Motor neuron (in vitro differentiated cells): ENCODE measurements at regions not wholly inside any gene's neighbourhood (a gene's known extent, or its start where the extent isn't known, plus 50 kb on each side); places are given as distances from the start of the nearest gene placed in this dataset.
A peak's percentile ranks its signal among the peaks of the same experiment; 100 is the strongest.

Experiments used
- ATAC-seq, 8 experiments: fragments of 200-7000 bp; cut with Tn5 transposase; replicated peaks in 6 of 8; 2 replicates each; pipeline ENCODE4 v1.8.0; 2021; ENCODE audit warnings: mild to moderate bottlenecking in 8 of 8, moderate library complexity in 8 of 8
- H3K27ac ChIP-seq, 2 donors: fragments of 250-450 bp; sonication (Bioruptor Pico); 2 replicates each; pipeline ENCODE4 v1.9.0; 2021; ENCODE audit warnings: antibody characterized with exemption in 2 of 2, mild to moderate bottlenecking in 2 of 2, moderate library complexity in 1 of 2
- H3K4me1 ChIP-seq, 2 donors: fragments of 250-450 bp; sonication (Bioruptor Pico); replicated peaks in 1 of 2; 2 replicates each; pipeline ENCODE4 v1.6.1; 2021; ENCODE audit warnings: antibody characterized with exemption in 2 of 2, mild to moderate bottlenecking in 2 of 2, moderate library complexity in 1 of 2
- H3K4me3 ChIP-seq, 5 donors: fragments of 250-450 bp; sonication (Bioruptor Pico); 2 replicates each; pipeline ENCODE4 v1.9.0; 2021; ENCODE audit warnings: antibody characterized with exemption in 5 of 5, mild to moderate bottlenecking in 5 of 5, moderate library complexity in 4 of 5
- WGBS, 10 experiments: fragments of 450-650 bp; shearing (Covaris generic); methylation state at CpG; one replicate each; pipeline ENCODE4 v1.0.0; 2022; 5-methylcytosine and 5-hydroxymethylcytosine counted together
- in situ Hi-C, 9 experiments: fragments of 400-800 bp; cut with MboI; loops; one replicate each; pipeline ENCODE4 v1.15.0; 2021; ENCODE audit warnings: low sequenced_read_pairs in 9 of 9, low pct_unique_long_range_greater_than_20kb in 2 of 9; ENCODE audit not compliant: unreplicated experiment in 9 of 9

DNA sequence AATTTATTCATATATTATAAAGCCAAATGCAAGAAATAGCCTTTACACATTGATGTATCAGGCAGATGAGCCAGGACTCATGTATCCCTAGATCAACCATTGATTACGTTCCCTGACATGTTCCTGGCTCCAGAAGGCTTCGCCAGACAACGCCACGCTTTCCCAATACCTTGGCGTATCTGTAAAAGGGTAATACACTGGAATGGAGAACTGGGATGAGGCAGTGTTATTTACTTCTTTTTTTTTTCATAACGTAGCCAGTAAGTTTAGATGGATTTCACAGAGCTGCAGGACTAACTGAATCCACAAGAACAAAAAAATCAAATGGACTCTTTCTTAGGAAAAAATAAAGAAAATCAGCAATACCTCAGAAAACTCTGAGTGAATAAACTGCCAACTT lies 588.1 kb upstream of the SEMA3D start:
- WGBS, 10 experiments = 48 to 100% (median 83%) methylated on average over 1 to 6 of the region's 6 CpGs
- Histone ChIP-seq H3K4me1 (peaks cover 0 to 3% of the 10 kb centered on the region in 2 donors), H3K27ac (no peak overlapping the region), H3K4me3 (no peak overlapping the region)
- in situ Hi-C loops = no loop called here
- ATAC-seq = no peak

DNA sequence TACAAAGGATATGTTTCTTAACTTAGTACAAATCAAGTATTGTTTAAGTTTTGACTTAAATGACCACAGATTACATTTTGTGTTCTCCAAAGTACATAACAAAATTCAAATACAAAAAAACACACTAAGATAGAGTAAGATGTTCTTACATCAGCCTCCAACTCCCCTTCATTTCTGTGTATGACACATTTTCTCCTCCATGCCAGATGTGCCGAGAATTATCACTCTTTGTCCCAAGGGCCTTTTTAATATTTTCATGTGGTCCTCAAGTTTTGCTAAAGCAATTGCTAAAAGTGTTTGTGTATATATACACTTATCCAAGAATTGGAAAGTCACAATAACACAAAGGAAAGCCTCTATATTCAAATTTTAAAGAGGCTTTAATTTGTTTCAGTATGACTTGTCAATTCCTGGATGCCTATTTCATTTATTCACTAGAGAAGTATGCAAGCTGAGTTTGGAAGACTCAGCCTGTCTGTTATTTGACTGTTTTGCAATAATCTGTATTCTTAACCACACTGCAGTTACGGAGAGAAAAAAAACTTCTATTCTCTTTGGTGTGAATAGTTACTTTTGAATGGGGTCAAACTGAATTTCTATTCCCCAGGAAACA lies 586.4 kb upstream of the SEMA3D start:
- peak in 4 of 8 experiments; percentile 25 to 86 (median 70) for ATAC-seq
- in situ Hi-C loops = no loop called here
- no peak overlapping the region for H3K4me3 ChIP-seq
- 0 to 83% (median 43%) methylated on average over 1 to 2 of the region's 2 CpGs; no CpG with 5 or more reads in 2 of the 10 experiments for WGBS, 10 experiments
- H3K4me1 ChIP-seq = peaks cover 0 to 3% of the 10 kb centered on the region in 2 donors
- H3K27ac ChIP-seq = no peak overlapping the region

DNA sequence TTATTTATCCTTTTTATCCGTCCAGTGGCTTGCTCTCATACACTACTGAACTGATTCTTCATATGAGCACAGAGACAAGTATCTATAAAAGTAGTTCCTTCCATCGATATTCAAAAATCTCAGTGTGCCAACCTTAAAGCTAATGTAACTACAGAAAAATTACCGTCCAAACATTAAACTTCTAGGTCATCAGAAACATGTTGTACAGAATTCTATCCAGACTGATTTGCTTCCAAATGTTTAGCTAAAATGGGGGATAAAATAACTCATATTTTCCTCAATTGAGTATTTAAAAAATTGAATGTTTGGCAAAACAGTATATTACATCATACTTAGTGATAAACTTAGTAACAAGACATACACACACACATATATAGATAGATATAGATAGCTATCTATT lies 584.7 kb upstream of the SEMA3D start:
- Histone ChIP-seq H3K27ac (no peak overlapping the region), H3K4me3 (no peak overlapping the region), H3K4me1 (peaks cover 0 to 3% of the 10 kb centered on the region in 2 donors)
- 42 to 96% (median 77%) methylated on average over 1 to 3 of the region's 3 CpGs; no CpG with 5 or more reads in 1 of the 10 experiments for WGBS, 10 experiments
- in situ Hi-C loops = no loop called here
- ATAC-seq = no peak

DNA sequence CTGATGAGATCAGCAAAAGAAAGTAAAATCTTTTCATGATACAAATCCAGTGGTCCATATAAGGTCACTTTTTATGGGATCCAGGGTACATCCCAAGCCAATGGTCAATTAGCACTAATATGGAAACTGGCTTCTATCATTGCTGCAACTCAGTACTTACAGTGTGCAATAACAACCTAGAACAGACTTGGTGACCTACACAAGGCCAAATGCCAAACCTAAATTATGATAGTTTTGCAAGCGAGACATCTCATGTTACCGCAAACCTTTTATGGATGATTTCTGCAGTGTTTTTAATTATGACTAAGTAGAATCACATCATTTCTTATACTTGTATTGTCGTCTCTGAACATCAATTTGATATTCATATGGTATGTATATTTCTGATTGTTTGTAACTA lies 583.5 kb upstream of the SEMA3D start:
- 0 to 100% (median 77%) methylated on average over 1 to 3 of the region's 3 CpGs; no CpG with 5 or more reads in 1 of the 10 experiments for WGBS, 10 experiments
- Histone ChIP-seq H3K4me1 (peaks cover 0 to 3% of the 10 kb centered on the region in 2 donors), H3K27ac (no peak overlapping the region), H3K4me3 (no peak overlapping the region)
- ATAC-seq = peak in 1 of 8 experiments; percentile 17
- in situ Hi-C loops = no loop called here

DNA sequence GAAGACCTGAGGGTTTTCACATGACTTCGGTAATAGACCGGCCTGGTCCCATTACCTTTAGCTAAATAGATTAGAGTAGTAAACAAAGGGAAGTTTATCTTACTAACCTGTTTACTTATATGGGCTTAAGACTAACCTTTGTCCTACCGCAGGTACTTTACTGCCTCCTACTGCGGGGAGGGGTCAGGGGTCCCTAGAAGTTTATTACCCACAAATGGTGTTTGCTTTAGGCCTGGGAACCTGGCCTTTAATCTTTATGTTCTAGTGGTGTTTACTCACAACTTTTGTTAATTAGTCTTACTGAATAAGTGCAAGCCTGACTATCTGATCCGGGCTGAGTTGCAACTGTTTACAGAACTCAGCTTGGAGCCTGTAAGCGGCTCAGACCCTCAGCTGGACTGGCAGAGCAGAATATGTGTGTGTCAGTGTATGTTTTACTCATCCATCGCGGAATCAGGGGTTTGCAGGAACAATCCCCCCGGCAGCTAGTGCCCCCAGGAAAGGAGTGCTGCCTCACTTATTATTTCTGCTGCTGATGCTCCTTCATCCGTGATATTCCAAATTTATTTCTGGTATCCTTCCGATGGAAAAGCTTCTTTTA lies 578.9 kb upstream of the SEMA3D start:
- in situ Hi-C loops = no loop called here
- Histone ChIP-seq H3K27ac (no peak overlapping the region), H3K4me1 (no peaks in the 10 kb centered on the region), H3K4me3 (no peak overlapping the region)
- 0 to 92% (median 71%) methylated on average over 1 to 11 of the region's 11 CpGs for WGBS, 10 experiments
- ATAC-seq = no peak

DNA sequence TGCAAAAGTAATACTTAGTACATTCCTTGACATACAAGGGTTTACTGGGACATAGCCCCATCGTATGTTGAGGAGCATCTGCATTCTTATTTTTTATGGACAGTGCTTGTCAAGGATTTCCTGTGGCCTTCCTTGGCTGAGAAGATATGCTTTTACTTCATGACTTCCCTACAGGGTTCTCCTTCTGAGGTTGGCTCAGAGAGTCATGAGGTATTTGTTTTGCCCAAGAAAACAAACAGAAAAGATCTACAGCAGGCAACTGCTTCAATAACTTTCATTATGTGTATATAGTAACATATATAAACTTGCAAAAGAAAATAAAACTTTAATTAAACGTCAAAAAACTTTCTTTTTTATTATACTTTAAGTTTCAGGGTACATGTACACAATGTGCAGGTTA lies 577.2 kb upstream of the SEMA3D start:
- no peaks in the 10 kb centered on the region for H3K4me1 ChIP-seq
- H3K27ac ChIP-seq = no peak overlapping the region
- in situ Hi-C loops = no loop called here
- 5 to 100% (median 50%) methylated on average over 1 to 2 of the region's 2 CpGs; no CpG with 5 or more reads in 1 of the 10 experiments for WGBS, 10 experiments
- no peak for ATAC-seq
- H3K4me3 ChIP-seq = no peak overlapping the region

DNA sequence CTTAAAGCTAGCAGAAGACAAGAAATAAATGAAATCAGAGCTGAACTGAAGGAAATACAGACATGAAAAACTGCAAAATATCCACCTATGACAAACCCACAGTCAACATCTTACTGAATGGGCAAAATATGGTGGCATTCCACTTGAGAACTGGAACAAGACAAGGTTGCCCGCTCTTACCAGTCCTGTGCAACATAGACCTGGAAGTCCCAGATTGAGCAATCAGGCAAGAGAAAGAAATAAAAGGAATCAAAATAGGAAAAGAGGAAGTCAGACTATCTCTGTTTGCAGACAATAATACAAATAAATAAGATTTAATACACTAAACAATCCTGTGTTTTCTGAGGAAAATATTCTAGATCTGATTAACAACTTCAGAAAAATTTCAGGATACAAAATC lies 570.5 kb upstream of the SEMA3D start:
- no peak overlapping the region for H3K27ac ChIP-seq
- H3K4me1 ChIP-seq = no peaks in the 10 kb centered on the region
- no peak overlapping the region for H3K4me3 ChIP-seq
- no peak for ATAC-seq
- in situ Hi-C loops = no loop called here
- WGBS, 10 experiments = 60 to 100% (median 86%) methylated on average over 1 of the region's 1 CpG; no CpG with 5 or more reads in 2 of the 10 experiments

DNA sequence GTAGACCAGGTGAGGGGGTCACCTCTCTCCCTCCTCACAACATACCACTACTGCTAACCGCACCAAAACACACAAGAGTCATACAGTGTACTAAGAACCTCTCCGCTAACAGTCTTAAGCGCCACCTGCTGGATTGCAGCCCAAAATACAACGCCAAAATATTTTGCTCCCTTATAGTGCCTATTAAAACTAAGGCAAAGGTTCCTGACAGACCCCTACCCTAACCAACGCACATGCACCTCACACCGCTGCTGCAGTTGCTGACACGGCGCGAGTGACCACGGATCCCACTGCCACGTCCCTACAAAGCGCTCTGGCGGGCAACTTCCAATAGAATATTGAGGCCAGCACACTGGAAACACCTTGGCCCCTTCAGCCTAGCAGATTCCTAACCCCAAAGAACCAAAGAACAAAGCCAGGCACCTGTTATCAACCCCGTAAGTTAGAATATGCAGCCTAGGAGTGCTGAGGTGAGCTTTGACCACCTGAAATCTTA lies 563.6 kb upstream of the SEMA3D start:
- in situ Hi-C loops = no loop called here
- Histone ChIP-seq H3K4me1 (no peaks in the 10 kb centered on the region), H3K4me3 (no peak overlapping the region), H3K27ac (no peak overlapping the region)
- WGBS, 10 experiments = 25 to 100% (median 60%) methylated on average over 1 to 4 of the region's 14 CpGs; no CpG with 5 or more reads in 4 of the 10 experiments
- peak in 4 of 8 experiments; percentile 38 to 77 (median 56) for ATAC-seq

DNA sequence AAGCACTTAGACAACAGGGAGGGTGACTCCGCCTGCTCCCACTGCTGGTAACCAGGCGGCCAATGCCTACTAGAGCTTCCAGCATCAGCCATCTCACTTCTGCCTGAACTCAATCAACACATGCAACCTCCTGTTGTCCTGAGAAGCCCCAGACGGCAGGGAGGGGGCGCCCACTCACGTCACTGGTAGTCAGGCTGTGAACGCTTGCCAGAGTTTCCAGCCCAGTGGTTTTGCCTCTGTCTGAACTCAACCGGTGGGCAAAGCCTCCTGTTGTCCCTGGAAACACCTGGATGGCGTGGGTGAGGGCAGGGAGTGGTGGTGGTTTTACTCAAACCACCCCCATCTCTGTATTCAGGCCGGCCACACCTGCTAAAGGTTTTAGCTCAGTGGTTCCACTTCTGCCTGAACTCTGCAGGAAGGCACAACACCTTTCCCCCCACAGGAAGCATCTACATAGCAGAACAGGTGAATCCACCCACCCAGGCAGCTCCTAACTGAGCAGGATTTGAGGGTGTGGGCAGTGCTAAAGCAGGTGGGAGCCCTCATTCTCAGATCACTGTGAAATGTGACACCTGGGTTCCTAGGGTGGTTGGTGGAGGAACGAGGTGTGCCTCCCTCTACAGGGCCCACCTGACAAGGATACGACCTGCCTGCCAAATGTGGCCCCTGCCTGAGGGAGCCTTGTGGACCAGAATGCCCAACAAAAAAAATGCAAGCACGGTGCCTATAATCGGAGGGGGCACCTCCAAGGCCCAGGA lies 563.0 kb upstream of the SEMA3D start:
- 45 to 100% (median 93%) methylated on average over 1 to 8 of the region's 13 CpGs; no CpG with 5 or more reads in 4 of the 10 experiments for WGBS, 10 experiments
- H3K4me3 ChIP-seq = no peak overlapping the region
- in situ Hi-C loops = no loop called here

DNA sequence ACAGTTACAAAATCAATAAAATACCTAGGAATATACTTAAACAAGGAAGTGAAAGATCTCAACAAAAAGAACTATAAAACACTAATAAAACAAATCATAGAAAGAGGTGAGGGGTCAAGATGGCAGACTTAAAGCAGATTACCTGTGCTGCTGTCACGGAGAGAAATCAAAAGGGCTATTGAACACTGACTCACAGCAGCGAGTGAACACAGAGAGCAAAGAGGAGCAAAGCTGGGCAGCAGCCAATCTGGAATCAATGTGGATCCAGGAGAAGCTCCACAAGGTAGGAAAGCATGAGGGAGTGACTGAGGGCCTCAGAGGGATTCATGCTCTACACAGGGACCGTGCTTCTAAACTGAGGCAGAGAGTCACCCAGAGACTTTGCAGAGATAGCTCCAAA lies 562.0 kb upstream of the SEMA3D start:
- ATAC-seq = no peak
- 67 to 100% (median 90%) methylated on average over 1 to 3 of the region's 3 CpGs; no CpG with 5 or more reads in 1 of the 10 experiments for WGBS, 10 experiments
- in situ Hi-C loops = no loop called here
- no peaks in the 10 kb centered on the region for H3K4me1 ChIP-seq
- no peak overlapping the region for H3K27ac ChIP-seq
- H3K4me3 ChIP-seq = no peak overlapping the region

More for the DNA sequence above, 563.0 kb upstream of the SEMA3D start:
- Histone ChIP-seq H3K4me1 (no peaks in the 10 kb centered on the region), H3K27ac (no peak overlapping the region)
- ATAC-seq = peak in 1 of 8 experiments; percentile 57

DNA sequence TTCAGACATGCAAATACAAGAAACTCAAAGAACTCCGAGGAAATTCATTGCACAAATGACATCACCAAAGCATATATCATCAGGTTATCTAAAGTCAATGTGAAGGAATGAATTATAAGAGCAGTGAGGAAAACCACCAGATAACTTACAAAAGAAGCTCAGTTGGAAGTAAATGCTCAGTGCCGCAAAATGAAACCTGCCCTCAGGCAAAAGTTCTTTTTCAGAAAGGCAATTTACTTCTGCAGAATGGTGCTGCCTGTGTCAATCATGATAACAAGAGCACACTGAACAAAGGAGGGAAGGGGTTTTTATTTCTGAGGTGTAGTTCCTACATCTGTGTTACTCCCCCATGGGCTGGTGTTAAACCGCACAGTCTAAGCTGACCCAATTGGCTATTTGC lies 550.6 kb upstream of the SEMA3D start:
- no peak for ATAC-seq
- H3K27ac ChIP-seq = no peak overlapping the region
- H3K4me1 ChIP-seq = no peaks in the 10 kb centered on the region
- WGBS, 10 experiments = 75 to 96% (median 89%) methylated on average over 2 to 3 of the region's 3 CpGs
- no peak overlapping the region for H3K4me3 ChIP-seq
- in situ Hi-C loops = no loop called here

DNA sequence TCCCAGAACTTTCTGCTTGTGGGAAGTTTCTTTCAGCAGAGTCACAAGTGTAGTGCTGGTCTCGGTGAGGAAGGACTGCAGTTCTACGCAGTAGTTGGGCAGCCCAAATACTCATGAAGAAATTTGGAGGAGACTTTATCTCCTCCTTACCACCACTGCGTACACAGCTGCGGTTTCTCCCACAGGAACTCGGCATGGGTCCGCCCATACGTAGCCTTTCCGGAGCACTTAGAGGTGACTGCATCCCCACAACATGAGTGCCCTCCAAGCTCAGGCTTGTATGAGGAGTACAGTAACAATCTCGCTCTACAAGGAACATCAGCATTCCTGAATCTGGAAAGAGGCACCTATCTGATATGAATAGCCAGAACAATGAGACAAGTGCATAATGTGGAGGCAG lies 549.2 kb upstream of the SEMA3D start:
- Histone ChIP-seq H3K27ac (no peak overlapping the region), H3K4me1 (no peaks in the 10 kb centered on the region), H3K4me3 (no peak overlapping the region)
- ATAC-seq = no peak
- WGBS, 10 experiments = 84 to 100% (median 90%) methylated on average over 1 to 9 of the region's 9 CpGs; no CpG with 5 or more reads in 4 of the 10 experiments
- in situ Hi-C loops = no loop called here

DNA sequence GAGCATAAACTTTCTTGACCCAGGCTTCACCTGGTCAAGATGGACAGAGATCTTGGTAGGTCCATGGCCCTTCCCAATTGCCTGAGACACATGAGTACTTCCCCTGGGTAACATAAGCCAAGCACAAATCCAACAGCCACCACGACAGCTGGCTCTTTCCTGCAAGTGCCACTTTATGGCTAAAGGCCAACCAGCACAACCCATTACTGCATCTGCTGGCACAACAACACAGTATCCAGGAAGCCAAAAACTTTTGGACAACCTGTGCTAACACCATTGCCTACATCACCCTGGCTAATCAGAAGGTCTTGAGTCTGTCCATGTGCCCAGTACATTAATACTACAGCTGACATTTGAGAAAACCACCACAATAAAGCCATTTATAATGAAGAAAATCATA lies 548.0 kb upstream of the SEMA3D start:
- in situ Hi-C loops = no loop called here
- WGBS, 10 experiments = 17 to 60% methylated on average over 1 of the region's 1 CpG; no CpG with 5 or more reads in 8 of the 10 experiments
- no peak for ATAC-seq

More for the DNA sequence above, 548.0 kb upstream of the SEMA3D start:
- H3K4me1 ChIP-seq = no peaks in the 10 kb centered on the region
- no peak overlapping the region for H3K27ac ChIP-seq
- H3K4me3 ChIP-seq = no peak overlapping the region
